NCI-H1436 treated with DMSO at 0.1 percent for 48 hours (cell line): ENCODE measurements at regions not wholly inside any gene's neighbourhood (a gene's known extent, or its start where the extent isn't known, plus 50 kb on each side); places are given as distances from the start of the nearest gene placed in this dataset.
"Not testable (repeated sequence)": the region's sequence is repeated elsewhere in the genome, so short reads cannot be mapped to it uniquely, and the experiment has no call there.

Experiments used
- DNase-seq: peaks from one replicate; lab custom pipeline; 2025; lab: John Stamatoyannopoulos, UW

DNA sequence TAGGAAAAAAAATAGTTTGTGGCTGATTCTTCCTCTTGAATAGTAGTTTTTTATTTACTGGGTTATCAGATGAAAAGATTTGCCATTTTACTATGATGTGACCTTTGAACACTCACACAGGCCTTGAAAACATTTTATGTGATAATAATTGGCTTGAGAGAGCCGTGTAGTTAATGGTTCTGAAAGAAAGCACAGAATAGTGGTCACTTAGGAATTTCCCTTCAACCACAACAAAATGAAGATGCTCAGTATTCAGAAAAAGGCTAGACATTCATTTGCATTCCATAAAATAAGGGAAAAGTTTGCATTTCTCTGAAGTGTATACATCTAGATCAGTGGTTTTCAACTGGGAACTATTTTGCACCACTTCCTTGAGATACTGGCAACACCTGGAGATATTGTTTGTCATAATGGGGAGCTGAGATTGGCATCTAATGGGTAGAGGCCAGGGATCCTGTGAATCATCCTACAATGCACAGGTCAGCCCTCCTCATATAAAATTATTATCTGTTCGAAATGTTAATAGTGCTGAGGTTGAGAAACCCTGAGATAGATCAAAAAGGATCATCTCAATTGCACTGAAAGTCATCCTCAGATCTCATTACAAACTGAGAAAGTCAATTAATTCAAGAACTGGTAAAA lies 446.4 kb upstream of the CCNG1 start:
- no peak for DNase-seq

DNA sequence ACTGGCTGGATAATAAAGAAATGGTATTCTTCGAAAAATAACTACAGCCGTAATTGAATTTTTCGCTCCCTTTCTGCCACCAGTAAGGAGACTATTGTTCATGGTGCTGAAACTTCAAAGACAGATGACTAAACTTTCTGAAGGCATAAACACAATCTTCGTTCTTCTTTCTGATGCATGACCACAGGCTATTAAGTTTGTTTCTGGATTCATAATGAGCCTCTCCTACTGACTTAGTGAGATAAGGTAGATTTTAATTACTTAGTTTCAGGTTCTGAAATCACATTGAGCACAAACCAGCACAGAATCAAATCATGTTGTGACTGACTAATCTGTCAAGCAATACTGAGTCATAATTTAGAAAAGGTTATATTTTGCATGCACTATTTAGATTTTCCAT lies 441.8 kb upstream of the CCNG1 start:
- DNase-seq: no peak

DNA sequence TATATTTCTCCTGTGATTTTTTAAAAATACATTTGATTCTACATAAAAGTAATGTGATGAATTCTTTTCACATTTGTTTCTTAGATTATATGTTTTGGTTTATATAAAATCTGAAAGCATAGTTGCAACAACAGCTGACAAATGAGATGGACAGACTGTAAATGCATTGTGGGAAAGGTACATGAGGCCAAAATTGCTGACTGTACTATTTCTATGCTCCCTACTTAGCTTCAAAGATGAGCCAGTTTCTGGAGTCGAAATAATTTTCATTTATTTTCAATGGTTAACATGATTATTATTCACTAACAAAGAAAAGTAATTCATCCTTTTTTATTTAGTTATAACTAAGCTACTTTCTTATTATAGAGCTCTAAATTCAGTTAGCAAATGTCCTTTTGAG lies 441.3 kb upstream of the CCNG1 start:
- no peak for DNase-seq

DNA sequence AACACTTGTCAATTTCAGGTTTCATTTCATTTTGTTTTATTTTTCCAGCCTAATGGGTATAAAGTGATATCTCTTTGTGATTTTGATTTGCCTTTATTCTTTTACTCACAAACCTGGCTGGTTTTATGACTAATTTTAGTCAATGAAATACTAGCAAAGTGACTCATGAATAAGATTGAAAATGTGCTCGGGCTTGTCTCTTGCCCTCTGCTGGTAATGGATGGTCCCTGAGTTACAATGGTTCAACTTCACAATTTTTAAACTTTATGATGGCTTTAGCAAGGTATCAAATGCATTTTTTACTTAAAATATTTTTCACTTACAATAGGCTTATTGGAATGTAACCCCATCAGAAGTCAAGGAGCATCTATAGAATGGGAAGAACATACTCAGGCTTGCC lies 431.4 kb upstream of the CCNG1 start:
- DNase-seq: no peak

DNA sequence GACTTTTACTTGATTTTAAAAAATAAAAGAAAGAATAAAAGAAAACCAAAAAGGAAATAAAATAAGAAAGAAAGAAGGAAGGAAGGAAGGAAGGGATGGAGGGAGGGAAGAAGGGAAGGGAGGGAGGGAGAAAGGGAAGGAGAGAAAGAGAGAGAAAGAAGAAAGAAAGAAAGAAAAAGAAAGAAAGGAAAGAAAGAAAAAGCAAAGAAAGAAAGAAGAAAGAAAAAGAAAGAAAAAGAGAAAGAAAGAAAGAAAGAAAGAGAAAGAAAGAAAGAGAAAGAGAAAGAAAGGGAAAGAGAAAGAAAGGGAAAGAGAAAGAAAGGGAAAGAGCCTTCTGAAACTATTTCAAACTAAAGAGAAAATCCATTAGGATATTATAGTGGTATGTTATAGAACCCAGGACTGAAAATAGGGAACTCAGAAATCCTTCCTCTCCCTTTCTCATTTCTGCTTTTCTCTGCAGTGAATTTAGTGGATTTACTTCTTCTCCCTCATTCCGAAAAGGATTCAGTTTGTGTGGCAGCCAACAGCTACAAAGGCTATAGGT lies 414.7 kb upstream of the CCNG1 start:
- DNase-seq: no peak

DNA sequence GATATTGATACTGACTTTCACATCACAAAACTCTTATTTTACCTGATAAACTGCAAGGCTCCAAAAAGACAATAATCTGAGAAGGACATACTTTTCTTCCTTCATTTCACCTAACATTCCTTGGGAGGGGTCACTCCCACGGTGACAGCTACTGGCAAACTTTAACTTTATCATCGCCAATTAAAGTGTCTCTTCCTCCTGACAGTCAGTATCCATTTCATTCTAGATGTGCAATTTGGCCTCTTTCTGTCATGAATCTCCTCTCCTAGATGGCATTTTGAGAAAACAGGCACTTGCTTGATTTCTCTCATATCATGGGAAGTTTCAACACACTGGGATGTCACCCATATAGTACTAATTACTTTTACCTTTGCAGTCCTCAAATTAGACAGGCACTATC lies 413.5 kb upstream of the CCNG1 start:
- DNase-seq: no peak

DNA sequence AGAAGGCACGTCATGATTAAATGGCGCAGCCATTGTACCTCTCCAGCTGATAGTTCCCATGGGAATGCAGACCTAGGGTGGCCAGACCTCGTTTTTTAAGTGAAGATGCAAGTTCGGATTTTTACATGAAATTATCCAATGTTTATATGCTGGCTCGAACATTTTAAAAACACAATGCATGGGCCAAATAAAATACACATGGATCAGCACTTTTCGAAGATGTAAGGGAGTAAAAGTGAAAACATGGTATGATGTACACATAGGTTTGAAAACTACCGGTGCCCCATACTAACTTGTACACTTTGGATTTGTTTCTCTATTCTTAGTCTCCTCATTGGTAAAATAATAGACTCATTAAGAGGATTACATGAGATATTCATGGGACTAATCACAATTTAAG lies 412.5 kb upstream of the CCNG1 start:
- no peak for DNase-seq

DNA sequence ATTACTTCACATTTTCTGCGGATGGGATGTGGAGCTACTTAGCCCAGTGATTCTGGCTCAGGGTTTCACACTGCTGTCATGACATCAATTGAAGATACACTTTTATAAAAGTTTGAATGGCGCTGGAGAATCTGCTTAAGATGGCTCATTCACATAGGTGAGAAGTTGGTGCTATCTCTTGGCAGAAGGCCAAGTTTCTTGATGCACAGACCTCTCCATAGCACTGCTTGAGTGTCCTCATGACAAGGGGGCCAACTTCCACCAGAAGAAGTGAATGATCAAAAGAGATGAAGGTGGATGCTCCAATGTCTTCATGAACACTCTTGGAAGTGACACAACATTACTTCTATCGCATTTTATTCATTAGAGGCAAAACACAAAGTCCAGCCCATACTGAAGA lies 403.7 kb upstream of the CCNG1 start:
- no peak for DNase-seq

DNA sequence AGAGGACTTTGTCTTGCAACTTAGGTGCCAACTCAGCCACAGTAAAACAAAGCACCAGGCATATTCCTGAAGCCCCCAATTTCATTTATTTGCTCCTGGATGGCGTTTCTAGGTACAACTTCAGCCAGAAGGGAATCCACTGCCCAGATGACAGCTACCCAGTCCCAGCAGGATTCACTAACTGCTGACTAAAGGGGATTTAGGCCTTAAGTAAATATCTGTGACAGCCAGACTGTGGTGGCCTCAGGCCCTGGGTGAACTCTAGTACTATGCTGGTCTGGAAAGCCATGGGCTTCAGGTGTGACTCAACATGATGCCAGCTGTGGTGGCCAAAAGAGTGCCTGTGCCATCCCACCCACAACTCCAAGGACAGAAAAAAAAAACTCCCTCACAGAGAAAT lies 396.1 kb upstream of the CCNG1 start:
- no peak for DNase-seq

DNA sequence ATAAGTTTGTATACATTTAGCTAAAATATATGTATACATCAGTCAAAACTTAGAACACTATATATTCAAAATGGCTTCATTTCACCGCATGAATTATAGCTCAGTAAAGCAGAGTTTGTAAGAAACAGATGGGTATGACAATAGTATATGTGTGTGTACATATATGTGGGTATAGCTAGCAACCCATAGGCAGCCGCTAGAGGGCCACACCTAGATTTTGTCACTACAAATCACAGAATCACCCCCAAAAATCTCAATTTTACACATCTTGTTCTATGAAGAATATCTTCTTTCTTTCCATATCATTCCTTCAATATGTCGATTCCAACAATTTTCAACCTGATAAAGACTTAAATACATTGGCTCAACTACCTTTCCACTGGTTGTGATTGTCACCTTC lies 357.8 kb upstream of the CCNG1 start:
- no peak for DNase-seq

DNA sequence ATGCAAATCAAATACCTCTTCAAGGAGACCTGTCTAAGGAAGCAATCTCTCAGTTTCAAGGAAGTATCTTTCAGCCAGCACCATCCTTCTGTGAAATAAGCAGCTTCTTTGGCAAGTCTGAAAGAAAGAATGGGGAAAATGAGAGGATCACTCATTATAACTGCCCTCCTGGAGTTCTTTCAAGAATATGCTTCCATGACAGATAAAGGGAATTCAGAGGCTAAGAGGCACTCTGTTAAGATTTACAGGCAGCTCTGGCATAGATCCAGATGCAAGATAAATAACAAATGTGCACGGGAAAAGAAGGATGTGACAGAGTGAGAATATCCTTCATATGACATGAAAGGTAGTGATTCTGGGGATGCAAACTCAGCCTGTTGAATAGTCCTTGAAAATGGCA lies 348.2 kb upstream of the CCNG1 start:
- no peak for DNase-seq

DNA sequence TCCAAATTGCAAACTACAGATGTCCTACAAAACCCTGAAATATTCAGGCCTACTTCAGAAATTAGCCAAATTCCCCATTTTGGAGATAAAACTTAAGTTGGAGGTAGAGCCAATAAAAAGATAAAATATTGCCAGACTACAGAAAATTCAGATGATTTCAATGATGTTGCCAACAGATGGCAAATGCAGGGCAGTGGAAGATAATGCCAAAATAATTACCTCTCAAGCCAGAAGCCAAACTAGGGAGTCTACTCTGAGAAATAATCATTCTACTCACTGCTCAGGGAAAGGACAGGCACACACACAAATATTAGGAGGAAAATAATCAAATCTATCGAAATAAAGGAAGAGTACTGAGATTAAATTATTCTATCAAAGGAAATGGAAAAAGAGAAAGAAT lies 347.5 kb upstream of the CCNG1 start:
- DNase-seq: no peak

DNA sequence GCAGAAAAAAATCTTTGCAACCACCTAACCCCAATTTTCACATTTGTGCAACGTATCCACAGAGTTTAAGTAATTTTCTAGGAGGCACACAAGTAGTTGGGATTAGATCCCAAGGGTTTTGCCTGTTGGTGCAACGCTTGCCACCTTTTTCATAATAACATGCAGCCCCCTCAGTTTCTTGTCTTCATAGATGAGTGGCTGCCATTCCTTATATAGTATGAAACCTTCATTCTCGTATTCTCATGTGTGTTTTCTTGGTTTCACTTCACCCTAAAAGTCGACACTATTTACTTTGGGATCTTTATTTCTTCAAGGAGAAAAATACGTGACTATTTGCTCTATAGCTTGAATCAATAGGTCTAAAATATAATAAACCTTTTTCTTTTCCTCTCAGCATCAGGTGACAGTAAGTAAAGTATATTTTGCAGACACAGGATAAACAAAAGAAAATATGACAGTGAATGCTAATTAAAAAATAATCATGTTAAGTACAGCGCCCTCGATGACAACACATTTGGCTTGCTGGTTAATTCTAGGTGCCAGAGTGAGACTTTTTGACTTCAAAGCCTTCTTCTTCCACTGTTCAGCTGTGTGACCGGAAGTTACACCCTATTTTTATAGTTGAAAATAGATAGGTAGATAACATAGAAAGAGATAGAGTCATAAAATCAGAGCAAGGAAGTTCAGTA lies 342.8 kb upstream of the CCNG1 start:
- DNase-seq: no peak

DNA sequence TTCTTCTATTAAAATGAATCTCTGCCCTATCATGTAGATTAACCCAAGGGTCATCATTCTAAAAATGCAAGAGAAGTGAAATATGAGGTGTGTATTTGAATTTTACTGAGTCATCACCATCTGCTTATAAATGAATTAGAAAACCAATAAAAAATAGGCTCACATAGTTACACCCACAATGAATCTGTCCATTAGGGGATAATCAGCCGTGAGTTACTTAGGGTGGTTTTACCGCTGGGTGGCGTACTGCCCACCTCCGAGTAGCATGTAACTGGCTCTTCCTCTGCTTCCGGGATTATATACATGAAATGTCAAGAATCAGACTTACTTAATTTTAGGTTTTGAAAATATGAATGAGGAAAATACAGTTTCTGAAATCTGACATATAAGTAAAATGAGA lies 332.9 kb upstream of the CCNG1 start:
- DNase-seq: no peak

DNA sequence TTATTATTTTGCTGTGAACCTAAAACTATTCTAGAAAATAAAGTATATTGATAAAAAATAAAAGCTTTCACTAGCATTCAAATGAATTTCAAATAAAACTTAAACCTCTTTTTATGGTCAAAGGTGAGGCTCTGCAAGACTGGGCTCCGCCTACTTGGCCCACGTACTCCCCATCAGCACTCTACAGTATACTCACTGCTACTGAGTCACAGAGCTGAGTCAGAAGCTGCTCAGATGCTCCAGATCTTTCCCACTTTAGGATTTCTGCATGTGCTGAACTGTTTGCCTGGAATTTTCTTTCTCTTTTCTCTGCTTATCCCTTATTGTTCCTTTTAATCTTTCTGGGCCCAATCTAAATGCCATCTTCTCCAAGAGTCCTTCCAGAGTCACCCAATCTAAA lies 331.9 kb upstream of the CCNG1 start:
- DNase-seq: no peak

DNA sequence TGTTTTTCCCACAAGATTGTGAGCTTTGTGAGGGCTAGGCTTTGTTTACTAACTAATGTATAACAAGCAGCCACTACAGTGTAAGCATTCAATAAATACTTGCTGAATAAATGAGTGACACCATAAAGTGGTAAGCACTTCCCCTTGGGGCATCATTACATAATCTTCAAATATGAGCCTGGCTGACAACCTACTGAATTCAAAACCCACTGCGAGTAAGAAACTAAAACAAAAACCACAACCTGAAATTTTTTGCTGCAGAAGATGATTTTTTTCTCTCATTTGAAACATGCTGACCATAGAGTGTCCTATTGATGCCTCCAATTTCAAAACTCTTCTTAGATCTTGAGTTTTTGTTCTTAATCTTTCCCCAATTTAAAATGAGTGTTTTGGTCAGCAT lies 331.3 kb upstream of the CCNG1 start:
- no peak for DNase-seq

DNA sequence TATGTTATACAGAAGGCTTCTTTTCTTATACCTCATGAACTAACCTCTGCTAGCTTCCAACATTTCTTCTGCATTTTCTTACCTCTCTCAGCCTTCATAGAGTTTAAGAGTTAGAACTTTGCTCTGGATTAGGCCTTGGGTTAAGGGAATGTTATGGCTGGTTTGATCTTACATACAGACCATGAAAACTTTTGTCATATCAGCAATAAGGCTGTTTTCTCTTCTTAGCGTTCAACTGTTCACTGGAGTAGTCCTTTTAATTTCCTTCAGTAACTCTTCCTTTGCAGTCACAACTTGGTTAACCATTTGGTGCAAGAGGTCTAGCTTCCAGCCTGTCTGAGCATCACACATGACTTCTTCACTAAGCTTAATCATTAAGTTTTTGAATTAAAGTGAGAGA lies 329.0 kb upstream of the CCNG1 start:
- no peak for DNase-seq

DNA sequence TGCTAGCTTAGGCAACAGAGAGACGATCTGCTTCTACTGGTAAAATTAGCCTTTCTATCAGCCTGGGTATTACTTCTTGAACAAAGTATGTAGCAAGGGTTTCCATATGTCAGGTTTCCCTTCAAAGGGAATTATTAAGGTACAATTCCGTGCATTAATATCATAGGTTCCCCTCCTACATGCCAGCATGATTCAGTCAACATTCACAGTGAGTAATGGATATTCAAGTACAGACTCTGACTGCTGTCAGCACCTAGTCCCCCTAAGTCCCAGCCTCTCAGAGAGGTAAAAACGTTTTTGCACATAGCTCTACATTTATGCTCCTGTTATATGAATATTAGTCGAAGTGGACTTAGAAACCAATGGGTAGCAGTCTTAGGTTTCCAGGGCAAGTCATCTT lies 322.4 kb upstream of the CCNG1 start:
- no peak for DNase-seq

DNA sequence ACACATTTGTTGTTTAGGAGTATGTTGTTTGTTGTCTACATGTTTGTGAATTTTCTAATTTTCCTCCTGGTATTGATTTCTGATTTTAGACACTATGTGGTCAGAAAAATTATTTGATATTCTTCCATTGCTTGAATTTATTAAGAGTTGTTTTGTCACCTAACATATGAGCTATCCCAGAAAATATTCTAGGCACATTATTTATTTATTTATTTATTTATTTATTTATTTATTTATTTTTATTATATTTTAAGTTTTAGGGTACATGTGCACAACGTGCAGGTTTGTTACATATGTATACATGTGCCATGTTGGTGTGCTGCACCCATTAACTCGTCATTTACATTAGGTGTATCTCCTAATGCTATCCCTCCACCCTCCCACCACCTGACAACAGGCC lies 320.8 kb upstream of the CCNG1 start:
- not testable (repeated sequence) for DNase-seq

DNA sequence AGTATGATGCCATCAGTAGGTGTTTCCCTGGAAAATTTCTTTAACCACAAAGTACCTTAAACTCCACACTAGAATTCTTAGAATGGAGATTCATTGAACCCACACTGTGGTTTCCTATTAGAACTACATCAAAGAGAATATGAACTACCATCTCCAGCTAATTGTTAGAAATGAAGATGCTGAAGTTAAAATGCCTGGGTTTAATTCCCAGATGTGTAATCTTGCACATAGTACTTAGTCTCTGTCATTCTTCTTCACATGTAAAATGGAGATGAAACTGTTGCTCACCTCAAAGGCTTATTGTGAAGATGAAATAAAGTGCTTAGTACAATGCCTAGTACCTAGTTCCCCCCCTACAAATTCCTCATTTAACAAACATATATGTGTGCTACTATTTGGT lies 303.3 kb upstream of the CCNG1 start:
- DNase-seq: no peak

DNA sequence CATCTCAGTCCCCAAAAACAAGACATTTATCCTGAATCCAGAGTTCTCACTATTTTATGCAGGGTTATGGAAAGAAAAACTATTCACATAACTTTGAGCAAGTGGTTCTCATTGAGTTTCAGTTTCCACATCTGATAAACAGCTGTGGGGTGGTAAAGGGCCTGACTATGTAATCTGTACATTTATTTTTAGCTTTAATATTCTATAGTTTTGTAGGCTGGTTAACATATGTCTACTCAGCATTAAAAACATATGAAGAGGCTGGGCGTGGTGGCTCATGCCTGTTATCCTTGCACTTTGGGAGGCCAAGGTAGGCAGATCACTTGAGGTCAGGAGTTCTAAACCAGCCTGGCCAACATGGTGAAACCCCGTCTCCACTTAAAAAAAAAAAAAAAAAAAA lies 301.5 kb upstream of the CCNG1 start:
- DNase-seq: no peak

DNA sequence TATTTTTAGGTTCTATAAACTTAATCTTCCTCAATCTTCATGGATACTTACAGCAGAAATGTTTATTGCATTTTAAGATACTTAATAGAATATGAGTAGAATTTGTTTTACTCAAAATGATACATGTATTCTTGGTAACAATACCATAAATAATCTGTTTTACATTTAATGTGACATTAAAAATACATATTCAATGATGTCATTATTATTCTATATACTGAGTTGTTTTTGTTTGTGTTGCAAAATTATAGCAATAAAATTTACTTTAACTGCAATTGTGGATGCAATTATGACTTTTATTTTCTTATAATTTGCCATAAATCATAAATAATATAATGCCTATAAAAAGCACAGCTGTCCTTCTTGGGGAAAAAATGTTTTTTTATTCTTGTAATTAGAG lies 275.9 kb upstream of the CCNG1 start:
- no peak for DNase-seq

DNA sequence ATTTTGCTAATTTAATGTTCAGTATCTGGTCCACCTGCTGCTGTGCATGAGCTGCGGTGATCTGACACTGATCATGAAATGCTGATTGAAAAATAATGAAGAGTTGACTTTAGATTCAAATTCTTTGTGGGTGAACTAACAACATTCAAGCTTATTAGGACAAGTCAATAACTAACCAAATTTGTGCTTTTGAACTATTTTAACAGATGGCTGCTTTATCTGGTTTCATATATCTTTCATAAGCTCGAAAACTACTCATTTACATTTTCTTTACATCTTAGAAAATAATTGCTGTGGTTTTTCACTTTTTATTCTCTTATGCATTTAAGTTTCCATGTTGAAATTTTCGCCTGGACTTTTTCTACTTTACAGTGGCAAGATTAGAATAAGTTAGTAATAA lies 274.8 kb upstream of the CCNG1 start:
- DNase-seq: no peak

DNA sequence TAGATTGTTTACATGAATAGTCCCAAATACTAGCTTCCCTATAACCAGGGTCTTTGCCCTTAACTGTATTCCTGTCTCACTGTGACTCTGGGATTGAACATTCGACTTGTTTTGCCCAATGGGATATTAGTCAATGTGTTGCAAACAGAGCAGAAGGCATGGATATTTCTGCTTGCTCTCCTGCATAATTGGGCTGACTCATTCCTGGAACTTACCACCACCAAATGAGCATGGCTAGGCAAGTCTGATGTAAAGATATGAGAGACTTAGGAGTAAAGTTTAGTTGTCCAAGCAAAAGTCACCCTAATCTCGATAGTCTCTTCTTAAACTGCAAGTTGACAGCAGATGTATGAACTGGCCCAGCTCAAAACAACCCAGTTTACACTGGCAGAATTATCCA lies 273.5 kb upstream of the CCNG1 start:
- no peak for DNase-seq
